CD14-positive monocyte (primary cell): ENCODE measurements at regions not wholly inside any gene's neighbourhood (a gene's known extent, or its start where the extent isn't known, plus 50 kb on each side); places are given as distances from the start of the nearest gene placed in this dataset.

Experiments
- DNase-seq, 3 donors: peaks; one replicate each; pipeline ENCODE4 v3.0.0-alpha.2; 2011 to 2022
- H2AFZ ChIP-seq: 2 replicates; pipeline ENCODE4 v1.6.0; 2012; ENCODE audit warnings: mild to moderate bottlenecking, low read depth, low read length, inconsistent platforms; ENCODE audit not compliant: insufficient read depth, poor library complexity, severe bottlenecking
- H3K27ac ChIP-seq, 2 donors: 1 replicate in 1 of 2; 2 replicates in 1 of 2; pipeline ENCODE4 v1.5.1; 2012 to 2013; ENCODE audit warnings: low read length in 2 of 2, control low read depth in 1 of 2, inconsistent platforms in 1 of 2, low read depth in 1 of 2, mild to moderate bottlenecking in 1 of 2
- H3K27me3 ChIP-seq, 2 donors: one replicate each; pipeline versions ENCODE4 v1.6.0 to v1.6.1; 2011 to 2013; ENCODE audit warnings: low read length in 2 of 2; ENCODE audit not compliant: control insufficient read depth in 2 of 2, insufficient read depth in 2 of 2
- H3K36me3 ChIP-seq, 2 donors: replicated peaks in 1 of 2; 1 replicate in 1 of 2; 2 replicates in 1 of 2; pipeline versions ENCODE4 v1.5.1 to v1.6.1; 2012 to 2013; ENCODE audit warnings: low read length in 2 of 2, control low read depth in 1 of 2, inconsistent platforms in 1 of 2, mild to moderate bottlenecking in 1 of 2; ENCODE audit not compliant: insufficient read depth in 2 of 2, control insufficient read depth in 1 of 2
- H3K4me1 ChIP-seq, 2 donors: 1 replicate in 1 of 2; 2 replicates in 1 of 2; pipeline versions ENCODE4 v1.5.1 to v1.6.1; 2012 to 2013; ENCODE audit warnings: low read length in 2 of 2, control low read depth in 1 of 2, inconsistent platforms in 1 of 2, mild to moderate bottlenecking in 1 of 2, moderate library complexity in 1 of 2; ENCODE audit not compliant: insufficient read depth in 2 of 2, control insufficient read depth in 1 of 2
- H3K4me2 ChIP-seq: replicated peaks from 2 replicates; pipeline ENCODE3; 2012; ENCODE audit warnings: low read length, moderate library complexity, mild to moderate bottlenecking; ENCODE audit not compliant: poor library complexity, severe bottlenecking; ENCODE audit errors: extremely low read depth
- H3K4me3 ChIP-seq, 3 experiments: fragments of 200-600 bp in 1 of 3; sonication (generic) in 1 of 3; replicated peaks in 1 of 3; 1 replicate in 2 of 3; 2 replicates in 1 of 3; pipeline ENCODE4 v1.5.1; 2011 to 2013; ENCODE audit warnings: low read length in 3 of 3, mild to moderate bottlenecking in 3 of 3, control low read depth in 2 of 3, low read depth in 2 of 3, inconsistent platforms in 1 of 3, moderate library complexity in 1 of 3
- H3K79me2 ChIP-seq: 2 replicates; pipeline ENCODE4 v1.6.0; 2012; ENCODE audit warnings: mild to moderate bottlenecking, control low read depth, inconsistent platforms, low read length, moderate library complexity; ENCODE audit not compliant: insufficient read depth
- H3K9ac ChIP-seq: 2 replicates; pipeline ENCODE4 v1.6.0; 2017; ENCODE audit warnings: low read length, mild to moderate bottlenecking; ENCODE audit not compliant: insufficient read depth, poor library complexity, severe bottlenecking
- H3K9me3 ChIP-seq, 2 donors: replicated peaks in 1 of 2; 1 replicate in 1 of 2; 2 replicates in 1 of 2; pipeline versions ENCODE4 v1.5.1 to v1.6.1; 2012 to 2013; ENCODE audit warnings: low read length in 2 of 2, control low read depth in 1 of 2; ENCODE audit not compliant: control insufficient read depth in 1 of 2, insufficient read depth in 1 of 2
- H4K20me1 ChIP-seq: 2 replicates; pipeline ENCODE4 v1.6.0; 2012; ENCODE audit warnings: mild to moderate bottlenecking, low read length, control low read depth, moderate library complexity; ENCODE audit not compliant: insufficient read depth
- H3K27ac Mint-ChIP-seq, 7 donors: one replicate each; pipeline ENCODE4 v1.8.0; 2020; ENCODE audit warnings: mild to moderate bottlenecking in 7 of 7, mixed read lengths in 7 of 7, moderate library complexity in 6 of 7, inconsistent platforms in 2 of 7
- H3K27me3 Mint-ChIP-seq, 3 donors: one replicate each; pipeline ENCODE4 v1.8.0; 2021 to 2022; ENCODE audit warnings: low read depth in 3 of 3, mild to moderate bottlenecking in 3 of 3, mixed read lengths in 3 of 3, moderate library complexity in 3 of 3, inconsistent platforms in 1 of 3
- H3K36me3 Mint-ChIP-seq, 2 donors: one replicate each; pipeline ENCODE4 v1.8.0; 2020; ENCODE audit warnings: mixed read lengths in 2 of 2, inconsistent platforms in 1 of 2, mild to moderate bottlenecking in 1 of 2
- H3K4me1 Mint-ChIP-seq: one replicate; pipeline ENCODE4 v1.8.0; 2020; ENCODE audit warnings: mild to moderate bottlenecking, mixed read lengths
- H3K4me3 Mint-ChIP-seq, 2 donors: one replicate each; pipeline ENCODE4 v1.8.0; 2020; ENCODE audit warnings: mild to moderate bottlenecking in 2 of 2, mixed read lengths in 2 of 2, moderate library complexity in 1 of 2
- H3K9me3 Mint-ChIP-seq, 7 donors: one replicate each; pipeline ENCODE4 v1.8.0; 2020 to 2022; ENCODE audit warnings: mixed read lengths in 7 of 7, mild to moderate bottlenecking in 6 of 7, moderate library complexity in 6 of 7, inconsistent platforms in 2 of 7
- CTCF ChIP-seq: fragments of 200-600 bp; IDR thresholded peaks from one replicate; pipeline ENCODE4 v1.8.0; 2022; ENCODE audit warnings: antibody characterized with exemption, mild to moderate bottlenecking
- WGBS: methylation state at CpG from one replicate; pipeline ENCODE4 v1.1.5; 2013; ENCODE audit warnings: missing lambda C conversion rate; ENCODE audit not compliant: insufficient coverage; 5-methylcytosine and 5-hydroxymethylcytosine counted together
- intact Hi-C, 2 donors: fragments of 100-400 bp; cut with micrococcal nuclease; formaldehyde crosslinking; loops; one replicate each; pipeline versions ENCODE4 v1.15.0 to v1.15.1; 2023

- no peak overlapping the region for H3K9ac ChIP-seq
- no peaks in the 10 kb centered on the region for H4K20me1 ChIP-seq
- intact Hi-C loops: no loop called here
- H2AFZ ChIP-seq: no peak overlapping the region
- H3K36me3 ChIP-seq: no peaks in the 10 kb centered on the region
- no peak overlapping the region for H3K4me3 Mint-ChIP-seq
- H3K9me3 Mint-ChIP-seq: peaks cover 0 to 12% (median 3%) of the 10 kb centered on the region in 7 donors
- H3K9me3 ChIP-seq: peaks cover 4 to 5% of the 10 kb centered on the region in 2 donors
- no peak overlapping the region for H3K4me3 ChIP-seq
- no peak overlapping the region for H3K27ac ChIP-seq
- H3K27ac Mint-ChIP-seq: no peak overlapping the region
- H3K4me1 Mint-ChIP-seq: no peaks in the 10 kb centered on the region
- no peak for TF ChIP-seq CTCF
- no peak for DNase-seq
- no peaks in the 10 kb centered on the region for H3K4me1 ChIP-seq
- H3K36me3 Mint-ChIP-seq: no peaks in the 10 kb centered on the region
- WGBS: 95% methylated on average over 12 of the region's 17 CpGs
- H3K4me2 ChIP-seq: no peak overlapping the region
- H3K79me2 ChIP-seq: no peaks in the 10 kb centered on the region
- H3K27me3 Mint-ChIP-seq: peaks cover 0 to 5% (median 2%) of the 10 kb centered on the region in 3 donors
- no peaks in the 10 kb centered on the region for H3K27me3 ChIP-seq
Measured at GRCh38 chr12:127494961-127495915, 771.7 kb upstream of the TMEM132C start.

- Mint-ChIP-seq H3K36me3 (no peaks in the 10 kb centered on the region), H3K27me3 (peaks cover 0 to 5% (median 2%) of the 10 kb centered on the region in 3 donors), H3K4me3 (no peak overlapping the region), H3K4me1 (no peaks in the 10 kb centered on the region), H3K9me3 (peaks cover 0 to 12% (median 3%) of the 10 kb centered on the region in 7 donors), H3K27ac (no peak overlapping the region)
- H3K27me3 ChIP-seq: no peaks in the 10 kb centered on the region
- H3K4me3 ChIP-seq: no peak overlapping the region
- H3K27ac ChIP-seq: no peak overlapping the region
- intact Hi-C loops: no loop called here
- no peak for TF ChIP-seq CTCF
- no peak overlapping the region for H2AFZ ChIP-seq
- no peaks in the 10 kb centered on the region for H4K20me1 ChIP-seq
- no CpG with 5 or more reads among the region's 6 CpGs for WGBS
- H3K36me3 ChIP-seq: no peaks in the 10 kb centered on the region
- H3K9me3 ChIP-seq: peaks cover 8 to 9% of the 10 kb centered on the region in 2 donors
- DNase-seq: no peak
- no peaks in the 10 kb centered on the region for H3K79me2 ChIP-seq
- no peaks in the 10 kb centered on the region for H3K4me1 ChIP-seq
- no peak overlapping the region for H3K4me2 ChIP-seq
- H3K9ac ChIP-seq: no peak overlapping the region
Measured at GRCh38 chr12:127496255-127496654, 770.7 kb upstream of the TMEM132C start.
